CD4-positive, alpha-beta T cell treated with Interleukin-12 subunit alpha and Interleukin-12 subunit beta, for 1 hour (primary cell): ENCODE measurements at regions not wholly inside any gene's neighbourhood (a gene's known extent, or its start where the extent isn't known, plus 50 kb on each side); places are given as distances from the start of the nearest gene placed in this dataset.

Source experiments
- DNase-seq: peaks from one replicate; pipeline ENCODE4 v3.0.0-alpha.2; 2020

DNA sequence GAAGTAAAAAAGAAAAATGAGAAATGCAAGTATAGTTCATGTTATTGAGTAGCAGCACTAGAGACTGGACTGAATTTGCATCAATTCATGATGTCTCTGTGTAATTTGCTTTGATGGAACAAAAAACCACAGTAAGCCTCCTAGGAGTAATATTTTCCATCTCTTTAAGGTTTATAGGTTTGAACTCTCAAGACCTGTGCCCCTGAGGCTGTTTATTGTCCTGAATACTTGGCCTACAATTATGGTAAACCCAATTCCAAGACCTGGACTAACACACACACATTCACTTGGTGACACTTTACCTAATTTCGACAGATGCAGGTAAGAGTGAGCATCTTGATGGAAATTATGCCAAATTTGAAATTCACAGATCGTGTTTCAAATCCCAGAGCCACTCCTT lies 71.8 kb upstream of the ZNF521 start:
- DNase-seq: no peak

DNA sequence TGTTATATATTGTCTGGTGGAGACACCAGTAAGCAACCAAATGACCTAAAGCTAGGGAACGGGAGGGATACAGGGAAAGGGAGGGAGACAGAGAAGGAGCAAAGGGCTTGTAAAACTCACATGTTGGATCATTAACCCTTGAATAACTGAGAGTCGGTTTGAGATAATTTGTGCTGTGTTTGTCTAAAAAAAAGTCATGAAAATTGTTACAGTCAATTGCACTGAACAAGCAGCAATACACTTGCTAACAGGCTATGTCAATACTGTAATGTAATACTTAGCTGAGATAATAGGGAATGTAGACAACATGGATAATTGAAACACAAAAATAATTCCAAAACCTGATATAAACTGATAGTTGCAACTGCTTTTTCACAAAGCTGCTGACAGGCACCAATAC lies 71.3 kb upstream of the ZNF521 start:
- no peak for DNase-seq

DNA sequence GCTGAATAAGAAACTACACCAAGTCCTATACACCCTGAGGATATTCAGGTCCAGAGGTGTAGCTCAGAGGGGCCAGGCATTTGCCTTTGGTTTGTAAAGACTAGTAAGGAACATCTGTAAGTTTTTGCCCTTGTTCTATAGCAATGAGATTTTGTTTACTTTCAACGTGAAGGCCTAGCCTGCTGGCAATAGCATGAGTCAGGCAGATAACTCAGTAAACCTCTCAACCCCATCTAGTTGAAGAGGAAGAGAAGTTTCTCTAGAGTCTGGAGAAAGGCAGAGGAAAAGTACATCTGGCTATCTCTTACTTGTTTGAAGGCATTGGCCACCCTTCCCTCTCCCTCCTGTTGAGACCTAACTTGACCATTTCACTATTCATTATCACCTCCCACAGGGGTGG lies 70.3 kb upstream of the ZNF521 start:
- DNase-seq: no peak

DNA sequence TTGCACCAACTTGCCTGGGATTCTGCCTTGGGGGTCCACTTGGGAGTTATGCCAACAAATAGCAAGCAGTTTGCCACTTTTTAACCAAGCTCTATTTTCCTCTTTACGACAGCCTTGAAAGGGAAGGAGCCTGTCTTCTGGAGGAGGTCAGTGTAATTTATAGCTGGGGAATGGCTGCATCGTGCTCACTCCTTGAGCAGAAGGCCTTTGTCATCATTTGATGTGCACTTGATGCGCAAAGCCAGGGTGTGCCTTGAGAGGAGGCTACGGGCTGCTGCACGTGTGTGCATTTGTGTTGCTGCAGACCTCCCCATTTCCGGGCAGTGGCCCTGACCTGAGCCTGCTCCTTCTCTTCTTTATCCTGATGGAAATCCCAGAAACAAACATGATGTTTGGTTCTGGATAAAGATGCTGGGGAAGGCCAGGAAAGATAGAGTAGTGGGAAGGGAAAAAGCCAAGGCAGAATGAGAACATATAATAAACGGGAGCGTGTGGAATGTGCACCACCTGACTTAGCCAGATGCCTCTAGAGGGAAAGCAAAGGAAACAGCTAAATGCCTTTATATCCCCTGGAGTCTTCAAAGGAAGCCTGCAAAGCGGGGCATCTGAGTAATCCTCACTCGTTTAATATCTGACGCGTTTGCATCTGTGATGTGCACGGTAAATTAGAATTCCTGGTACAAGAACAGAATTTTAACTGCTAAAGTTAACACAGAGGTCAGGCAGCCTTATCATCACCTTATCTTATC lies 68.3 kb upstream of the ZNF521 start:
- DNase-seq: no peak

DNA sequence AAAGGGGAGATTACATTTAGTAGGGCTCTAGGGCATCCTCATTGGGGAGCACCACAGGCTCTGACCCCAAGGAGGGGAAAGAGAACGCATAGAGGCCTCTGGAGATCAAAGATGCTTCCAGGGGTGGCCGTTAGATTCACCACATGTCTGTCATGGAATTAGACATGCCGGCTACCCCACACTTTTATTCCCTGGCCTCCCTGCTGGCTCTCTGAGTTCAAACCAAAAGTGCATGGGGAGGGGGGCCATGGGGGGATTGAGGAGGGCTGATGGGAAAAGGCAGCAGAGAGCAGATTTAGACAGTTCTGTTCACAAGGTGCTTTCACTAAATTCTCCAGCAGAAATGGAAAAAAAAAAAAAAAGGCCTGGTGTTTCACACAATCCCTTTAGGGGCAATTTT lies 64.4 kb upstream of the ZNF521 start:
- DNase-seq: no peak

DNA sequence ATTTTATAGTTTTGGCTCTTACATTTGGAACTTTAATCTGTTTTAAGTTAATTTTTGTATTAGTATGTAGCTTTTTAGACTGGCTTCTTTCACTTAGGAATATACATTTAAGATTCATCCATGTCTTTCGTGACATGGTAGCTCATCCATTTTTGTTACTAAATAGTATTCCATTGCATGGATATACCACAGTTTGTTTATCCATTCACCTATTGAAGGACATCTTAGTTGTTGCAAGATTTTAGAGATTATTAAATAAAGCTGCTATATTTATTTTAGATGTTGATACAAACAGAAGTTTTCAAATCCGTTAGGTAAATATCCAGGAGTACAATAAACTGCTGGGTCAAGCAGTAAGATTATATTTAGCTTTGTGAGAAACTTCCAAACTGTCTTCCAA lies 58.0 kb upstream of the ZNF521 start:
- DNase-seq: no peak

DNA sequence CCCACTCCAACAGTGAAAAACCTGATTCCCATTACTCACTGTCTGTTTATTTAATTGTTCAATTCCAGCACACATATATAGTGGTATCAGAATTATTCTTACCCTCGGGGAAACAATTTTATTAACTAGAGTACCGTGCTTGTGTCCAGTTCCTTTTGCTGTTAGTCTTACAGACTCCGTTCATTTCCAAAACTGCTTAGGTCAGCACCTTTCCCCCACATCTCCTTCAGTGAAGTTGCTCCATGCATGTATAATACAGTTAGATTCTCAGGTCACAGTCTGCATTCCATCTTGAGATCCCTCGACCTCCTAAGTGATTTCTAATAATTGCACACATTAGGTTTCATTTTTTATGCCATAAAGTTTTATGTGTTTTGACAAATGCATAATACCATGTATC lies 56.3 kb upstream of the ZNF521 start:
- DNase-seq: no peak
